H9 (cell line): ENCODE measurements at regions not wholly inside any gene's neighbourhood (a gene's known extent, or its start where the extent isn't known, plus 50 kb on each side); places are given as distances from the start of the nearest gene placed in this dataset.

Experiments
- DNase-seq: peaks from one replicate; pipeline ENCODE4 v3.0.0-alpha.2; 2017
- H2AFZ ChIP-seq: one replicate; pipeline ENCODE4 v1.6.1; 2013; ENCODE audit warnings: mild to moderate bottlenecking, low read length, control low read depth, moderate library complexity
- H2AK5ac ChIP-seq: 2 replicates; pipeline ENCODE4 v1.6.1; 2013; ENCODE audit warnings: low read length, control low read depth, mixed read lengths; ENCODE audit not compliant: insufficient read length
- H2BK120ac ChIP-seq: one replicate; pipeline ENCODE4 v1.6.1; 2013; ENCODE audit warnings: low read depth, mild to moderate bottlenecking, low read length, control low read depth, inconsistent platforms; ENCODE audit not compliant: poor library complexity, severe bottlenecking
- H2BK12ac ChIP-seq: 2 replicates; pipeline ENCODE4 v1.6.1; 2013; ENCODE audit warnings: low read length, control low read depth, mixed read lengths, low read depth; ENCODE audit not compliant: insufficient read length
- H2BK15ac ChIP-seq: 2 replicates; pipeline ENCODE4 v1.6.1; 2013; ENCODE audit warnings: low read depth, low read length, control low read depth
- H2BK20ac ChIP-seq: one replicate; pipeline ENCODE4 v1.6.1; 2013; ENCODE audit warnings: low read depth, mild to moderate bottlenecking, low read length, control low read depth, inconsistent platforms; ENCODE audit not compliant: poor library complexity, severe bottlenecking
- H2BK5ac ChIP-seq: 2 replicates; pipeline ENCODE4 v1.6.1; 2013; ENCODE audit warnings: low read length, control low read depth, mixed read lengths; ENCODE audit not compliant: insufficient read length
- H3K14ac ChIP-seq: 2 replicates; pipeline ENCODE4 v1.6.1; 2013; ENCODE audit warnings: low read length, control low read depth; ENCODE audit not compliant: insufficient read depth
- H3K18ac ChIP-seq: 2 replicates; pipeline ENCODE4 v1.6.1; 2013; ENCODE audit warnings: low read depth, mild to moderate bottlenecking, mixed read lengths, low read length, control low read depth; ENCODE audit not compliant: insufficient read length
- H3K23ac ChIP-seq: 2 replicates; pipeline ENCODE4 v1.6.1; 2013; ENCODE audit warnings: low read length, control low read depth, mixed read lengths, low read depth; ENCODE audit not compliant: insufficient read length
- H3K23me2 ChIP-seq: 2 replicates; pipeline ENCODE4 v1.6.1; 2013; ENCODE audit warnings: low read depth, mild to moderate bottlenecking, mixed read lengths, low read length, control low read depth; ENCODE audit not compliant: insufficient read length, poor library complexity, severe bottlenecking
- H3K27ac ChIP-seq: 2 replicates; pipeline ENCODE4 v1.5.1; 2013; ENCODE audit warnings: low read length, control low read depth, mixed read lengths, low read depth; ENCODE audit not compliant: insufficient read length
- H3K27me3 ChIP-seq: 2 replicates; pipeline ENCODE4 v1.6.1; 2013; ENCODE audit warnings: low read length, control low read depth, inconsistent platforms; ENCODE audit not compliant: insufficient read depth
- H3K4ac ChIP-seq: 2 replicates; pipeline ENCODE4 v1.6.1; 2013; ENCODE audit warnings: low read depth, mild to moderate bottlenecking, control low read depth, inconsistent platforms, low read length, moderate library complexity
- H3K4me1 ChIP-seq: 2 replicates; pipeline ENCODE4 v1.6.1; 2013; ENCODE audit warnings: low read length, control low read depth, inconsistent platforms; ENCODE audit not compliant: insufficient read depth
- H3K4me2 ChIP-seq: 2 replicates; pipeline ENCODE4 v1.6.1; 2013; ENCODE audit warnings: low read length, control low read depth, mixed read lengths; ENCODE audit not compliant: insufficient read length, insufficient read depth
- H3K56ac ChIP-seq: 2 replicates; pipeline ENCODE4 v1.6.1; 2013; ENCODE audit warnings: low read depth, mild to moderate bottlenecking, mixed read lengths, low read length, control low read depth; ENCODE audit not compliant: insufficient read length
- H3K79me1 ChIP-seq: 2 replicates; pipeline ENCODE4 v1.6.1; 2013; ENCODE audit warnings: low read depth, mild to moderate bottlenecking, moderate library complexity, low read length, control low read depth, inconsistent platforms; ENCODE audit not compliant: insufficient read depth, poor library complexity, severe bottlenecking
- H3K79me2 ChIP-seq: 2 replicates; pipeline ENCODE4 v1.6.1; 2013; ENCODE audit warnings: low read length, control low read depth, inconsistent platforms; ENCODE audit not compliant: insufficient read depth
- H3K9ac ChIP-seq: 2 replicates; pipeline ENCODE4 v1.6.1; 2013; ENCODE audit warnings: low read length, control low read depth, mixed read lengths; ENCODE audit not compliant: insufficient read length; ENCODE audit errors: extremely low read depth
- H3K9me3 ChIP-seq: one replicate; pipeline ENCODE4 v1.6.1; 2013; ENCODE audit warnings: low read depth, low read length, inconsistent platforms; ENCODE audit not compliant: control insufficient read depth
- H3T11ph ChIP-seq: one replicate; pipeline ENCODE4 v1.6.1; 2013; ENCODE audit warnings: mild to moderate bottlenecking, low read length, control low read depth, inconsistent platforms
- H4K20me1 ChIP-seq: one replicate; pipeline ENCODE4 v1.6.1; 2013; ENCODE audit not compliant: control insufficient read depth, insufficient read length, insufficient read depth
- H4K5ac ChIP-seq: 2 replicates; pipeline ENCODE4 v1.6.1; 2013; ENCODE audit warnings: low read depth, mild to moderate bottlenecking, mixed read lengths, low read length, control low read depth; ENCODE audit not compliant: insufficient read length
- H4K8ac ChIP-seq: replicated peaks from 2 replicates; pipeline ENCODE4 v1.6.1; 2013; ENCODE audit warnings: low read length, control low read depth, mixed read lengths, low read depth; ENCODE audit not compliant: insufficient read length
- H4K91ac ChIP-seq: 2 replicates; pipeline ENCODE4 v1.6.1; 2013; ENCODE audit warnings: low read depth, mild to moderate bottlenecking, moderate library complexity, mixed read lengths, low read length, control low read depth; ENCODE audit not compliant: insufficient read length
- H3K27ac Mint-ChIP-seq, 3 experiments: 2 replicates in 2 of 3; 3 replicates in 1 of 3; pipeline ENCODE4 v1.8.0; 2020 to 2021; ENCODE audit warnings: mixed read lengths in 3 of 3, mild to moderate bottlenecking in 1 of 3, moderate library complexity in 1 of 3
- H3K27me3 Mint-ChIP-seq: 2 replicates; pipeline ENCODE4 v1.8.0; 2021; ENCODE audit warnings: low read depth, mild to moderate bottlenecking, moderate library complexity, mixed read lengths
- H3K36me3 Mint-ChIP-seq, 3 experiments: 2 replicates in 2 of 3; 3 replicates in 1 of 3; pipeline ENCODE4 v1.8.0; 2020 to 2021; ENCODE audit warnings: low read depth in 3 of 3, mixed read lengths in 3 of 3; ENCODE audit not compliant: insufficient read depth in 1 of 3
- H3K4me1 Mint-ChIP-seq, 2 experiments: 2 replicates each; pipeline ENCODE4 v1.8.0; 2020; ENCODE audit warnings: mixed read lengths in 2 of 2
- H3K4me3 Mint-ChIP-seq, 2 experiments: 2 replicates in 1 of 2; 3 replicates in 1 of 2; pipeline ENCODE4 v1.8.0; 2020 to 2021; ENCODE audit warnings: mild to moderate bottlenecking in 2 of 2, mixed read lengths in 2 of 2, moderate library complexity in 1 of 2
- H3K9me3 Mint-ChIP-seq, 2 experiments: 2 replicates in 1 of 2; 3 replicates in 1 of 2; pipeline ENCODE4 v1.8.0; 2020; ENCODE audit warnings: mild to moderate bottlenecking in 2 of 2, mixed read lengths in 2 of 2, moderate library complexity in 1 of 2
- CTCF ChIP-seq: fragments of 200-600 bp; sonication (generic); conservative IDR thresholded peaks from 3 replicates; pipeline ENCODE4 v1.8.0; 2021; ENCODE audit warnings: antibody characterized with exemption, mild to moderate bottlenecking
- WGBS: extraction: QIAGEN DNeasy Blood & Tissue Kit; methylation state at CpG from one replicate; pipeline ENCODE4 v1.1.7; 2013; ENCODE audit warnings: missing lambda C conversion rate, low lambda C conversion rate, mixed read lengths; ENCODE audit not compliant: insufficient read length; ENCODE audit errors: extremely low coverage; 5-methylcytosine and 5-hydroxymethylcytosine counted together

DNA sequence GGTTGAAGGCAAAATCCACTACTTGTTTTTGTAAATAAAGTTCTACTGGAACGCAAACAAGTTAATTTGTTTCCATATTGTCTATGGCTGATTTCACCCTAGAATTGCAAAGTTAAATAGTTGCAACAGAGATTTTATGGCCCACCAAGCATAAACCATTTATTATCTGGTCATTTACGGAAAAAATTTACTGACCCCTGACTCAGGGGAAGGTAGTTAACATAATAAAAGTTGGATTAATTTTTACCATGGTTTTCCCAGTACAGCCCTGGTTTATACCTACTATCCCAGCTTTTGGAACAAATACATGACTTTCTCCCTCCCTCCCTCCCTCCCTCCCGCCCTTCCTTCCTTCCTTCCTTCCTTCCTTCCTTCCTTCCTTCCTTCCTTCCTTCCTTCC, 588.9 kb upstream of the TMEFF2 start:
- H3K27ac ChIP-seq: no peak overlapping the region
- H4K91ac ChIP-seq: no peak overlapping the region
- no peak overlapping the region for H2BK12ac ChIP-seq
- H3K27ac Mint-ChIP-seq: no peak overlapping the region
- H4K20me1 ChIP-seq: no peaks in the 10 kb centered on the region
- H3K18ac ChIP-seq: no peak overlapping the region
- no peak overlapping the region for H2BK5ac ChIP-seq
- H3K56ac ChIP-seq: no peak overlapping the region
- DNase-seq: no peak
- H2BK15ac ChIP-seq: no peak overlapping the region
- no peak overlapping the region for H3K4me3 Mint-ChIP-seq
- no peaks in the 10 kb centered on the region for H3K9me3 ChIP-seq
- no peaks in the 10 kb centered on the region for H3K4me1 ChIP-seq
- TF ChIP-seq CTCF: no peak
- no peak overlapping the region for H2BK20ac ChIP-seq
- no peaks in the 10 kb centered on the region for H3K79me1 ChIP-seq
- H4K5ac ChIP-seq: no peak overlapping the region
- H2AK5ac ChIP-seq: no peak overlapping the region
- H3K23me2 ChIP-seq: no peaks in the 10 kb centered on the region
- no peak overlapping the region for H3K4ac ChIP-seq
- H2BK120ac ChIP-seq: no peak overlapping the region
- H3K23ac ChIP-seq: no peak overlapping the region
- no peaks in the 10 kb centered on the region for H3K79me2 ChIP-seq
- peaks cover 0 to under 1% (median 0%) of the 10 kb centered on the region in 3 experiments; a peak in 2 of 7 replicates for H3K36me3 Mint-ChIP-seq
- H3T11ph ChIP-seq: no peak overlapping the region
- peaks cover 0 to 3% of the 10 kb centered on the region in 2 experiments; a peak in 3 of 5 replicates for H3K9me3 Mint-ChIP-seq
- H3K14ac ChIP-seq: no peak overlapping the region
- no peak overlapping the region for H3K4me2 ChIP-seq
- H3K9ac ChIP-seq: no peak overlapping the region
- no CpG with 5 or more reads among the region's 3 CpGs for WGBS
- no peaks in the 10 kb centered on the region for H3K27me3 ChIP-seq
- H3K27me3 Mint-ChIP-seq: no peaks in the 10 kb centered on the region
- no peaks in the 10 kb centered on the region for H3K4me1 Mint-ChIP-seq
- H2AFZ ChIP-seq: no peak overlapping the region
- H4K8ac ChIP-seq: no peak overlapping the region
